ENCODE measurements at regions not wholly inside any gene's neighbourhood (a gene's known extent, or its start where the extent isn't known, plus 50 kb on each side); places are given as distances from the start of the nearest gene placed in this dataset.

- DNase-seq (ENCODE audit: low read depth) = no peak
Observed at GRCh38 chr9:28834156-28834555, 1260.9 kb upstream of the C9orf72 start.

GRCh38 chr9:28839778-28840430, 1266.6 kb upstream of the C9orf72 start:
- no peak for DNase-seq (ENCODE audit: low read depth)

GRCh38 chr9:28841775-28842174, 1268.5 kb upstream of the C9orf72 start:
- DNase-seq (ENCODE audit: low read depth) = no peak

DNA sequence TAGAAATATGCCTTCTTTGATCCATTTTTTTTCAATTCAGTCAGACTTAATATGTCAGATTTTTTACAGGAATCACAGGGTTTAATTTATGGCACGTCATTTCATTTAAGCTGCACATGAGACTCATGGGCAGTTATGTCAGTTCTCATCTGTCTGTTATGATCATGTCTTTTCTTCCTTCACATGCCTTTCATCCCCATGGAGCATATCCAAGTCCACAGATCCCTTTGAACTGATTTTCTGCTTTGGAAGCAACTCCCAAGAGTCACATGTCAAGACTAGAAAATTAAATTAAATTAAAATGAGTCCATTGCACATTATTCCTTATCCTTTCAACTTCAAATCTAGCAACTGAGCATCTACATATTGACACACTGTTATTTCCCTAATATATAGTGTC, 1274.0 kb upstream of the C9orf72 start:
- DNase-seq (ENCODE audit: low read depth) = no peak

- no peak for DNase-seq (ENCODE audit: low read depth)
Observed at GRCh38 chr9:28848671-28849070, 1275.4 kb upstream of the C9orf72 start.

GRCh38 chr9:28853477-28853876, 1280.2 kb upstream of the C9orf72 start:
- no peak for DNase-seq (ENCODE audit: low read depth)

DNA sequence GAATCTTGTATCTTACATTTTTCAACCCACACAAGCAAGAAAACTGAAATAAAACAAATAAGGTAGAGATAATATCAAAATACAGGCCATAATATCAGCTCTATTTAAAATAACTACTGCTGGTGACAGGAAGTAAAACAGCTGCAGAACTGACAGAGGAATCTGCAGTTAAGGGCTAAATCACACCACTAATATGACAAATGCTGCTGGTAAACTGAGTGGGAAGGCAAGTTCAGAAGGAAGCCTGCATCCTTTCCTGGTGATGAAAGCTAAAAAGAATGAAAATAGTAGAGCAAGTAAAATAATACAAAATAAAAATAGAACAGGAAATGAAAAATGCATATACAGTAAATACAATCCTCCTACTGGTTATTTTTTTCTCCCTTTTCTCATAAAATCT, 1293.7 kb upstream of the C9orf72 start:
- DNase-seq (ENCODE audit: low read depth) = no peak

- no peak for DNase-seq (ENCODE audit: low read depth)
Observed at GRCh38 chr9:28868228-28868990, 1295.1 kb upstream of the C9orf72 start.

- DNase-seq (ENCODE audit: low read depth) = no peak
Observed at GRCh38 chr9:28882529-28882928, 1309.2 kb upstream of the C9orf72 start.

- DNase-seq (ENCODE audit: low read depth) = no peak
Observed at GRCh38 chr9:28883234-28883633, 1310.0 kb upstream of the C9orf72 start.

DNA sequence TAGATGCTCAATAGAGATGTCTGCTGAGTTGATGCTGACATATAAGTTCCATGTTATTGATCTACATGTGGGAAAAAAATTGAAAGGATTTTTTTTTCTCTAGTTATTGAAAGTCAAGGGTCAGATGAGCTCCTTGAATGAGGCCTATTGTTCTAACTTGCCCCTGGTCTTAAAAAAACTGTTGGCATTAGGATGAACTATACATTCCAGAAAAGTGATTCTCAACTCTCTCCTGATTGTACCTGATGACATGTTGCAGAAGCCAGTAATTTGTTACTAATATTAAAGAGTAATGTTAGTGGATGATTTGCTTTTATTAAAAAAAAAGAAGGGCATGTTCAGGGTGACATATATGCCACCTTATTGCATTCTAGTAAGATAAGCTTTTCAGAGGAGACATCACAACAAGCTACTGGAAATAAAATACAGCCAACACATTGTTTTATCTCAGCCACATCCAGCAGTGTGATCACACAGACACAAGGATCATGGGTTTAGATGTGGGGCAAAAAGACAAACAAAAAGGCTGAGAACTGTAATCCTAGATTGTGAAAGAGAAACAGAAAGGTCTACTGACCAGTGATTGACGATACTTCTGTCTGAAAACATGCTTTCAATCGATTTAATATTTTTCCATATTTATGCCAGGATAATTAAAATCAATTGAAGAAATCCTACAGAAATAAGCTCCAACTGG, 1314.1 kb upstream of the C9orf72 start:
- DNase-seq (ENCODE audit: low read depth) = no peak

GRCh38 chr9:28888806-28889205, 1315.5 kb upstream of the C9orf72 start:
- DNase-seq (ENCODE audit: low read depth) = no peak

GRCh38 chr9:28892538-28892937, 1319.3 kb upstream of the C9orf72 start:
- DNase-seq (ENCODE audit: low read depth) = no peak

GRCh38 chr9:28899267-28899666, 1326.0 kb upstream of the C9orf72 start:
- no peak for DNase-seq (ENCODE audit: low read depth)

- DNase-seq (ENCODE audit: low read depth) = no peak
Observed at GRCh38 chr9:28899926-28900325, 1326.6 kb upstream of the C9orf72 start.

- DNase-seq (ENCODE audit: low read depth) = no peak
Observed at GRCh38 chr9:28900406-28900805, 1327.1 kb upstream of the C9orf72 start.

DNA sequence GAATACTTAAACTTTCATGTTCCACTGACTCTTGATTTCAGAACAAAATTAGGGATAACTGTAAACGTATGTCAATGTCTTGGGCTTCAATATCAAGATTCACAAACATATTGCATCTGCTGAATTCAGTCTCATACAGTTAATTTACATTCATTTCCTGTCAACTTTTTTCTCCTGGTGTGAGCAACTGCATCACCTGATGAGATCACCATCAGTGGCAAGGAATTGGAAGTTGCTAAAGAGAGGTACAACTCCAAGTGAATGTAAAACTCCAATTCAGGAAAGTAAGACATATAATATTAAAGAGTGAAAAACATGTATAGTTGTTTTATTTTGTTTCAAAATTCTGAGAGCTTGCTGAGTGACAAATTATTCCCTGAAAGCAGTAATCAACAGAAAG, 1336.2 kb upstream of the C9orf72 start:
- DNase-seq (ENCODE audit: low read depth) = no peak

DNA sequence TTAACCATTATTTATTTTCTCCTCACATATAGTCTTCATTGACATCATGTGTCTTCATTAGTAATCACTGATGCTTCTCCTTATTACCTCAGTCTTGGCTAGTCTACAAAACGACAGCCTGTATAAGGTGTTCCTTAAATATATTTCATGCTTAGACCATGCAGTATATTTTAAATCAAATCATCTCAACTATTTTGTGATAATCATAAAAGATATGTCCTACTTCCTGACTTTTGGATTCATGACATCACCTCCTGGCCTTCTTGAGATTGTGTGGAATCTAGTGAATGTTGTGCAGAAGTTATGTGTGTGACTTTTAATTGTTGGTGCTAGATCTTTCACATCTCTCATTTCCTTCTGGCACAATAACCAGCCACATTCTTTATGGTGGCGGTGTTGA, 1339.3 kb upstream of the C9orf72 start:
- no peak for DNase-seq (ENCODE audit: low read depth)

GRCh38 chr9:28915202-28915930, 1342.1 kb upstream of the C9orf72 start:
- DNase-seq (ENCODE audit: low read depth) = no peak

DNA sequence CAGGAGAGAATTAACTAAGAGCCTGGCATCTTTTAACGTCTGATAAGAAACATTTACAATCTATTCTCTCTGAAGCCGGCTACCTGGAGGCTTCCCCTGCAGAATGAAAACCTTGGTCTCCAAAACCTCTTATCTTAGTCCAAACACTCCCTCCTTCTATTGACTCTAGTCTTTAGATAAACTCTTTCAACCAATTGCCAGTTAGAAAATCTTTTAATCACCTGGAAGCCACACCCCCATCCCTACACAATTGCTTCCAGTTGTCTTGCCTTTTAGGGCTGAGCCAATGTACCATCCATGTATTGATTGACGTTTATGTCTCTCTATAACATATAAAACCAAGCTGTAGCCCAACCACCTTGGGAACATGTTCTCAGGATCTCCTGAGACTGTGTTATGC, 1343.1 kb upstream of the C9orf72 start:
- DNase-seq (ENCODE audit: low read depth) = no peak

DNA sequence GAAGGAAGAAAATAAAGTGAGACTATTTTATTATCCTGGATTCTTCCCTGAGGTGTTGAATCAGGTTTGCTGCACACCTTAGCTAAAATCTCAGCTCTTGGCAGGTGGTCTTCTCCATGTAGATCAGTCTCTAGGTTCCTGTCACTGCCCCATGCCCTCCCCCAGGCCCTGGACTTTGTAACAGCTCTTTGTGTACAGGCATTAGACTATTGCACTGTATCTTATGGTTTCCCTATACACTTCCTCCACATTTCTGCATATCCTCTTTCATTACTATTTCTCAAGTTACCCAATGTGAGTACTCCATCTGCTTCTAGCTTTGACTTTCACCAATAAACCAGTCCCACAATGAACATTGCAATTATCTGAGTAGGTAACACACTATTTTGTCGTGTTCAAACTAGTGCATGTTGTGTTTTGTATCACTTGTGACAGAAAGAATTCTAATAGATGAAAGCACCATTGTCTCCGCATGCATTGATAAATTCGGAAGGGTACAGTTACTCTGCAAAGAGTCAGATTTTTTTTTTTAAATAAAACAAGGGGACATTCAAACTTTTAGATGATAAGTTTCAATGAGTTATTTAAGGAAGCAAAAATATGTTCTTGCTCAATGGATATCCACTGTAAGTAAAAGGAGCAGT, 1348.7 kb upstream of the C9orf72 start:
- DNase-seq (ENCODE audit: low read depth) = no peak

DNA sequence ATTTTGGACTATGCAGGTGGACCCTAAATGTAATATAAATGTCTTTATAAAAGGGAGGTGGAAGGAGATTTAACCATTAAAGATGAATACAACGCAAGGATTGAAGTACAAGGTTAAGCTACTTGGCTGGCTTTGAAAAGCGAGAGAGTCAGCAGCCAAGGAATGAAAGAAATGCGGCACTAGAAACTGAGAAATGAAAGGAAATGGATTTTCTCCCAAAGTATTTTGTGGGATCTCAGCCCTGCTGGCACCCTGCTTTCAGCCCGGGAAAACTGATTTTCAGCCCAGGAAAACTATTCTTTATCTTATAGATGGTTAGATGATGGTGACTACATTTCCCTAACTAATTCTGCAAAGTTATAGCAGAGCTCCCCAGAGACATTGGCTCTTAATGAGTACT, 1349.6 kb upstream of the C9orf72 start:
- no peak for DNase-seq (ENCODE audit: low read depth)

Measured in stromal cell of bone marrow (primary cell).